HT1080 (cell line): ENCODE measurements at regions not wholly inside any gene's neighbourhood (a gene's known extent, or its start where the extent isn't known, plus 50 kb on each side); places are given as distances from the start of the nearest gene placed in this dataset.
"Not testable (repeated sequence)": the region's sequence is repeated elsewhere in the genome, so short reads cannot be mapped to it uniquely, and the experiment has no call there.

Experiments used
- DNase-seq: peaks from one replicate; pipeline ENCODE4 v3.0.0-alpha.2; 2015; ENCODE audit warnings: low read depth

DNA sequence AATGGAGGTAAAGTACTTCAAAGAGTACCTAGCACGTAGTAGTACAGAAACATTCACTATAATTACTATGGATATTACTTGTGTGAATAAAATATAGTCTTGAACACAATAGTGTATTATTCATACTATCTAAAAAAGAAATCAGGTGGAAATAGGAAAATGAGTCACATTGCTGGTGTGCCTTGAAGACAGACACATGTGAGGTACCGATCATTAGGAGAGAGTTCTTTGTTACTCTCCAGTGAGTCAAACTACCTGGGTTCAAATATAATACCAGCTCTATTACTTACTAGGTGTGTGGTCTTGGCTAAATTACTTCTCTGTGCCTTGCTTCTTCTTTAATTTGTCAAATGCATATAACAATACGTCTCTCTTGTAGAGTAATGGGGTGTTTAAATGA is 50.8 kb upstream of the BEND6 start:
- peak; percentile 26 for DNase-seq

- peak; percentile 43 for DNase-seq
Observed at GRCh38 chr6:56902641-56903464, 52.1 kb upstream of the BEND6 start.

GRCh38 chr6:56900784-56901183 is 54.1 kb upstream of the BEND6 start:
- DNase-seq, result no peak

DNA sequence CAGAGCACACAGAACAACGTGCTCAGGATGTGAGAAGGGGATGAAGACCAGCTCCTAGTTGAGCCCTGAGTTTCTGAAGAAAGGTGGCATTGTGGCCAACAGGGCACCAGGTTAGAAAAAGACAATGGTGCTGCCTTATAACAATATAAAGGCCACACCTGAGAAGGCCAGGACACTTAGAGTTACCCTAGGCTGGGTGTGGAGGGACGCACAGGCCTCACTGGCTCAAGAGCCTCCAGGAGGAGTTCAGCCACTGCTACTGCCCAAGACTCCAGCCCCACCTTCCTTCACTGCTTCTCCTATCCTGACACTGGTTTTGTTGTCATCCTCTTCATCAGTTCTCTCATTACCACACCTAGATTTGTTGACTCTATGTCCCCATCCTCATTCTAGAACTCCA is 55.2 kb upstream of the BEND6 start:
- DNase-seq, result no peak

DNA sequence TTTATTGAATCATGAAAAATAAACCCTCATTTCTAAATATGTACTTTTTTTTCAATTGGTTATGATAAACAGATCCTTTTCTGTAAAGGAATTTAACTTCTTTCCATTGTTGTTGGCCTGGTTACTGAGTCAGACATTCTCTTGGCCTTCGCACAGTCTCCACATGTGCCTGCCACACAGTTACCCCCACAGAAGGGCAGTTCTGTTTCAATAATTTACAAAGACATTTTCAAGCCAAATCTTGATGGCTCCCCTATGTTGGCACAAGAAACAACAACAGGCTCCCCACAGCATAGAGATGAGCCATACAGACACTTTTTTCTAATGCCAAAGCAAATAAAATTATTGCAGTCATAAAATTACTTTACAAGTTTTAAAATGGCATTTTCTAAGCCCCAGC is 55.6 kb upstream of the BEND6 start:
- DNase-seq, result no peak

DNA sequence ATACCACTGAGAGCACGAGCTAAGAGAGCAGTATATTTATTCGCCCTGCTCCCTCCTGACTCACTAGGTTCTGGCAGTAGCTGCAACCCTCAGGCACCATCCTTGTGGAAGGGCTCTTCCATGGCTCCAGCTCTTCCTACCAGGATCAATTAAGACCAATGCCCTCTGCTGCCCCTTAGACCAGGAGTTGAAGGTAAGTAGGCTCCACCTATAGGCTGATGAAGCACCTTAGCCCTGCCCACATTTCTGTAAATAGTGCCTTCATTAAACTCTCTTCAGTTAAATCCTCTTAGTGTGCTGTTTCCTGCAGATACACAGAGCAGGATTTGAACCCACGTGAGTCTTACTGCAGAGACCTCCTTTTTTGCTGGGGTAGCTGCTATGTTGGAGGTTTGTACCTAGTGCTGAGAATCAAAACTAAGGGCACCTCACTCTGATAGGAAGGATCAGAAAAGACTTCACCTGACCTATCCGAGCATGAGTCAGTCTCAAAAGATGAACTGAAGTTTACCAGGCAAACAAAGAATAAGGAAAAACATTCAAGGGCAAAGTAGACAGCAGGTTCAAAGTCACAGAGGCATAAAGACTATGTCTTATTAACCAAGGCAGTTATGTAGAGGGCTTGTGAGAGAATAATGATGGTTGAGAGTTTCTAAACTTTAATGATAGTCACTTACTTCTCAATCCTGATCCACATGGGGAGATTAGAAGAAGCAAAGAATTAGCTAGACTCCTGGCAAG is 56.9 kb upstream of the BEND6 start:
- DNase-seq, result no peak

DNA sequence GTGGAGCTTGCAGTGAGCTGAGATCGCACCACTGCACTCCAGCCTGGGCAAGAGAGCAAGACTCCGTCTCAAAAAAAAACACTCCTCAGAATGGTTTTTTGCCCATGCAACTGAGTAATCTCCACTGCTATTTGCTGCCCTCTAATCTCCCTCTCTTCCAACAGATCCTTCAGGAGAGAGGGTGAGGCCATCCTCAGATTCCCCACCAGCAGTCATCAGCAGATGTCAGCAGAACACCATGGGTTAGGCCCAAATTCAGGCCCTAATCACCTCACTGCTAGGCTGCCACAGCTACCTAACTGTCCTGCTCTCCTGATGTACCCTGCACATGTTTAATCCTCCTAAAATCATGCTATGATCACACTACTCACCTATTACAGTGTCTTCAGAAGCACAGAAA is 63.2 kb upstream of the BEND6 start:
- DNase-seq, result no peak

DNA sequence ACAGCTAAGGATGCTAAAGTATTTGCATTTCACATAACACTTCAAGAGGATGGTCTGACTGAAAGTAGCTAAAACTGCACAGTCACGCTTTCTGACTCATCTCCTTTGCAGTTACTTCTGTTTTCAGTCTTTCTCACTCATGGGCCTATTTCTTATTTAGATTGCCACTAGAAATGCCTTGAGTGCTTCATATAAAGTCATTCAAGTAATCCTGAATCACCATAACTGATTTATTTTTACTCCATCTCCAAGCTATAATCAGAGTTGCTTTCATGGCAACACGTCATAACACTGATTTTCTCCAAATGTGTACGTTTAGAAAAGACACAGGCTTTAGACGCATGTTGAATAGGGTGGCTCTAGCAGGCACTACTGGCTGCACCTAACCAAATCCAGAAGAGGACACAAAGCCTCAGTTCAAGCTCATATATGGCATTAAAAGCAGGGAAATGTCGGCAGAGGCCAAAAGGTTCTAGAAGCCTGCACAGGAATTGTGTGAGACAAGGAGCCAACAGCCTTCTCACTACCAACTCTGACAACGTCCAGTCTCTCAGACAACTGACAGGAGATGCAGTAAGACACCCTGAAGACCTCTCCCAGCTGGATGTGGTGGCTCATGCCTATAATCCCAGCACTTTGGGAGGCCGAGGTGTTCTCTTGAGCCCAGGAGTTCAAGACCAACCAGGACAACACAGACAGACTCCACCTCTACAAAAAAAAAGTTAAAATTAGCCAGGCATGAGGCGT is 64.1 kb upstream of the BEND6 start:
- peak; percentile 82 for DNase-seq

DNA sequence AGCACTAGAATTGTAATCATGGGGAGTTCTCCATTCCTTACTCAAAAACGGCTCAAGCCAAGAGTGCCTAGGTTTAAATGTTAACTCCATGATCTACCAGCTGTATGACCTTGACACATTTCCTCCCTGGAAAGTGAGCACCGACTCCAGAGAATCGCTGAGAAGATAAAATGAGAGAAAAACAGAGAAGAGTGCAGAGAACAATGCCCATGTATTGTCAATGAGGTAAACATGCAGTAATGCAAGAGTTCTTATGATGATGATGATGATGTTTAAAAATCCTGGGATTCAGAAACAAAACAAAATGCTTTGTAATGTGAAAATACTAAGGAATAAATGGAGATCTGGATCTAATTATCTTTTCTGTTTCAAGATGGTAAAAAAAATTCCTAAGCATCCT is 64.8 kb upstream of the BEND6 start:
- no peak for DNase-seq

GRCh38 chr6:56889492-56889891 is 65.4 kb upstream of the BEND6 start:
- no peak for DNase-seq

DNA sequence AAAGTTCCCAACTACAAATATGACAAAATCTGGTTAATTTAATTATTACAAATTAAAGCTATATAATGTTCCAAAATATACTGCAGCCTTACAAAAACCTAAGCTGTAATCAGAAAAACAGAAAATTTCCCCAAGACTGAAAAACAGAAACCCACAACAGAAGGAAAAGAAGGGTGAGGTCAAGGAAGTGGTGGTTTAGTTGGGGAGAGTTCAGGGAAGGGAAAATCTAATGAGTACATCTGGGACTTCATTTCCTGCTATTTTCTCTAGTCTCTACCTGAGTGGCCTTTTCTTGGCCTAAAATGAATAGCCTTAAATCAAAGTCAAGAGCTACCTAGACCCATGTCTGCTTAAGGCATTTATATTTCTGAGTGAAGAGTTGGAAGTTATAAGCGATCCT is 66.2 kb upstream of the BEND6 start:
- DNase-seq, result no peak

DNA sequence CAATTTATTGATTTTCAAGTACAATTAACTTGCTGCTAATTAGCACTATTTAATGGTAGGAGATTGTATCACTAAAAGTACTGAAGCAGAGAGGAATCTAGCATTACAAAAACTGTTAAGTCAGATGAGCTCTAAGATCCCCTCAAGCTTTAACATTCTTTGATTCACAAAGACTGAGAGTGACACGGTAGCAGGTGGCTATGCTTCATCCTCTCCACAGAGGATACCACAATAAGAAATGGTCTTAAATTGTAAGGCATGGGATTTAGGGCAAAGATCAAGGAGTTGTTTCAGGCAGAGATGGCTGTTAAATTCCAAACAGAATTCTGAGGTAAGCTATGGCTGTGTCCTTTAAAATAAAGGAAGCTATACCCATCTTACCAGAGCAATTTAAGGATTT is 67.8 kb upstream of the BEND6 start:
- no peak for DNase-seq

GRCh38 chr6:56877922-56878321 is 77.0 kb upstream of the BEND6 start:
- no peak for DNase-seq

- DNase-seq, result no peak
Observed at GRCh38 chr6:56875961-56876360, 78.9 kb upstream of the BEND6 start.

DNA sequence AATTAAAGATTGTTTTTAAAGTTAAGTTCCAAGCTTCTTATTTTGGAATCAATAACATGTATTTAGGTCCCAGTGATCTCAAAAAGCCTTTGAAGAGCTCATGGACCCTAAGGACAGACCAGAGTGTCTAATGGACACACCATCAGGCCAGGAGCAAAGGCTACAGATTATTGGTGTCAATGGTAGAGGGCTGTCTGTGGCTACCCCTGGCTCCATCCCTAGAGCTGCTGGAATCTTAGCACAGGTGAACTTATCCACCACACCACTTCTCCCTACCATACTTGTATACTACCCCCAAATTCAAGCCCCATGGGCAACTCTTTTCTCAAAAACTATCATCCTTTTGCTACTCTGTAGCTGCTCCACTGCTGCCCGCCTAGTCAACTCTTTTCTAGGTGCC is 79.4 kb upstream of the BEND6 start:
- DNase-seq, result no peak

DNA sequence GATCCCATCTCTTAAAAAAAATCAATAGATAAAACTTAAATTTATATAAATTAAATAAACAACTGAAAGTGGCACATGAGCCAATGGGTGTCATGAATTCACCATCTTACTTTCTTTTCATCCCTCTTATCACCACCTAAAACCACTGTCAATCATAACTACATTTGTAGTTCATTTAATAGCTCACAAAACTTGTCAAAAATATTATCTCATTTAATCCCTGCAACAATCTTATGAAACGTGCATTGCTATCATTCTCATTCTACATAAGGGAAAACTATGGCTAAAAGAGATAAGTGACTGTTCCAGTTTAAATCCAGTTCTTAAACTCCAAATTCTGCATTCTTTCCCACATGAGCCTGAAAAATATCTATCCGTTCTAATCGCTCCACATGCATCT is 80.6 kb upstream of the BEND6 start:
- no peak for DNase-seq

GRCh38 chr6:56870053-56870452 is 84.9 kb upstream of the BEND6 start:
- not testable (repeated sequence) for DNase-seq

GRCh38 chr6:56869346-56869745 is 85.6 kb upstream of the BEND6 start:
- no peak for DNase-seq

- DNase-seq, result peak; percentile 82
Observed at GRCh38 chr6:56868687-56869086, 86.2 kb upstream of the BEND6 start.

- DNase-seq, result peak; percentile 42
Observed at GRCh38 chr6:56866917-56867522, 87.9 kb upstream of the BEND6 start.

- DNase-seq, result no peak
Observed at GRCh38 chr6:56865081-56865875, 89.6 kb upstream of the BEND6 start.
